SU-DHL-6 (cell line): ENCODE measurements at regions not wholly inside any gene's neighbourhood (a gene's known extent, or its start where the extent isn't known, plus 50 kb on each side); places are given as distances from the start of the nearest gene placed in this dataset.

Experiments used
- H2AFZ ChIP-seq: fragments of 200-600 bp; sonication (generic); 2 replicates; pipeline ENCODE4 v1.6.1; 2014; ENCODE audit warnings: low read depth, mild to moderate bottlenecking, moderate library complexity, mixed read lengths, antibody characterized with exemption, low read length; ENCODE audit not compliant: severe bottlenecking
- H3F3A ChIP-seq: fragments of 200-600 bp; shearing (Covaris generic); 2 replicates; pipeline ENCODE4 v1.6.0; 2016; ENCODE audit warnings: antibody characterized with exemption, mild to moderate bottlenecking; ENCODE audit not compliant: insufficient read depth
- H3K27ac ChIP-seq: fragments of 200-600 bp; sonication (generic); 2 replicates; pipeline ENCODE4 v1.5.1; 2016; ENCODE audit warnings: low read depth, mild to moderate bottlenecking, low read length, moderate library complexity, mixed read lengths
- H3K27me3 ChIP-seq: fragments of 200-600 bp; sonication (generic), shearing (Covaris generic); 2 replicates; pipeline ENCODE4 v1.6.0; 2014; ENCODE audit warnings: mild to moderate bottlenecking, low read length
- H3K36me3 ChIP-seq: fragments of 200-600 bp; sonication (generic); 2 replicates; pipeline ENCODE4 v1.6.1; 2014; ENCODE audit warnings: mild to moderate bottlenecking, low read length, mixed read lengths
- H3K4me2 ChIP-seq: fragments of 300-600, 200-600 bp; shearing (Covaris generic), sonication (generic); 2 replicates; pipeline ENCODE4 v1.6.0; 2014; ENCODE audit warnings: low read length, low read depth, mild to moderate bottlenecking; ENCODE audit not compliant: poor library complexity, severe bottlenecking
- H3K4me3 ChIP-seq: fragments of 200-600 bp; sonication (generic); 2 replicates; pipeline ENCODE4 v1.5.1; 2014; ENCODE audit warnings: antibody characterized with exemption, low read length, mild to moderate bottlenecking, mixed read lengths; ENCODE audit not compliant: insufficient read depth, poor library complexity, severe bottlenecking
- H3K79me2 ChIP-seq: fragments of 200-600 bp; sonication (generic); 2 replicates; pipeline ENCODE4 v1.6.1; 2014; ENCODE audit warnings: mild to moderate bottlenecking, low read length, moderate library complexity; ENCODE audit not compliant: insufficient read depth
- H3K9ac ChIP-seq: fragments of 200-600 bp; sonication (generic); 2 replicates; pipeline ENCODE4 v1.7.0; 2014; ENCODE audit warnings: mild to moderate bottlenecking, low read length
- H3K9me2 ChIP-seq: fragments of 200-600 bp; sonication (generic); replicated peaks from 2 replicates; pipeline ENCODE4 v1.6.1; 2014; ENCODE audit warnings: low read length; ENCODE audit not compliant: insufficient read depth
- H3K9me3 ChIP-seq: fragments of 200-600 bp; sonication (generic); 2 replicates; pipeline ENCODE4 v1.6.1; 2014; ENCODE audit warnings: low read length, mixed read lengths; ENCODE audit not compliant: insufficient read depth
- H4K20me1 ChIP-seq: fragments of 200-600 bp; sonication (generic); 2 replicates; pipeline ENCODE4 v1.6.1; 2014; ENCODE audit warnings: low read depth, mild to moderate bottlenecking, antibody characterized with exemption, low read length, moderate library complexity, mixed read lengths
- EZH2phosphoT487 ChIP-seq: fragments of 200-600 bp; sonication (generic), shearing (Covaris generic); conservative IDR thresholded peaks from 2 replicates; pipeline ENCODE4 v1.6.1; 2018; ENCODE audit warnings: mild to moderate bottlenecking, antibody characterized with exemption, low read length, moderate library complexity, mixed read lengths
- TF ChIP-seq, protein P1 (sequence below): fragments of 200-600 bp; sonication (generic); IDR thresholded peaks from one replicate; pipeline ENCODE4 v1.5.1; 2017; ENCODE audit warnings: antibody characterized with exemption, mild to moderate bottlenecking, low read length, moderate library complexity; ENCODE audit not compliant: insufficient read depth, poor library complexity, severe bottlenecking

DNA sequence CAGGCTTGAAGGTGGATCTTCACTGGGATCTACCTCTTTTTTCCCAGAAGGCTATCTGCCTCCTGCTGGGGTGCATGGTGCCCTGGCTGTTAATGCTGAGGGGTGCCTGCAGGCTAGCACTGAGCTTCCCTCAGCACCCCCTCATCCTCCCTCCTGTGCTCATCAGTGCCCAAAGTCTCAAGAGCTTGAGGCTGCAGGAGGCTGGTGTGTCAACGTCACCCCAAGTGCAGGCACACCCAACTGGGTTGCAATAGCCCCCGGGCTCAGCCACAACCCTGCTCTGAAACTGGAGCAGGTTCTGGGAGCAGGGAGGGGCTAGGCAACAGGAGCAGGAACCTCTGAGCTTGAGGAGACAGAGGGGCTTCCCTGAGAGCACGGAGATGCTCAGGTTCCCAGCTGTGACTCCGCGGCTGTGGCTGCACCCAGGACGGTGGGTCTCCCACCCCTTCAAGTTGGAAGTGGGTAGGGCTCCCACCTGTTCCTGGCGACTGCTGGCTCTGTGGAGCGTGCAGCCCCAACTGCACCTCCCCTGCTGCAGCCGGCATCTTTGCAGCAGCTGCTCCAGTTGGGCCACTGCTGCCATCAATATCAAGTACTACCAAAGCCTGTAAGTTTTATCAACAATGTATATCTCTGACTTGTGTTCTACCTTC is 1266.6 kb upstream of the C9orf72 start:
- H3K9me3 ChIP-seq = no peaks in the 10 kb centered on the region
- no peak overlapping the region for H3K4me3 ChIP-seq
- H3K27ac ChIP-seq = no peak overlapping the region
- no peaks in the 10 kb centered on the region for H4K20me1 ChIP-seq
- H3F3A ChIP-seq = no peaks in the 10 kb centered on the region
- no peaks in the 10 kb centered on the region for H3K9me2 ChIP-seq
- H3K9ac ChIP-seq = no peak overlapping the region
- H3K27me3 ChIP-seq = no peaks in the 10 kb centered on the region
- H3K4me2 ChIP-seq = no peak overlapping the region
- H3K79me2 ChIP-seq = no peaks in the 10 kb centered on the region
- no peak overlapping the region for H2AFZ ChIP-seq
- H3K36me3 ChIP-seq = no peaks in the 10 kb centered on the region
- TF ChIP-seq EZH2phosphoT487 = no peak
- TF ChIP-seq, protein P1, sequence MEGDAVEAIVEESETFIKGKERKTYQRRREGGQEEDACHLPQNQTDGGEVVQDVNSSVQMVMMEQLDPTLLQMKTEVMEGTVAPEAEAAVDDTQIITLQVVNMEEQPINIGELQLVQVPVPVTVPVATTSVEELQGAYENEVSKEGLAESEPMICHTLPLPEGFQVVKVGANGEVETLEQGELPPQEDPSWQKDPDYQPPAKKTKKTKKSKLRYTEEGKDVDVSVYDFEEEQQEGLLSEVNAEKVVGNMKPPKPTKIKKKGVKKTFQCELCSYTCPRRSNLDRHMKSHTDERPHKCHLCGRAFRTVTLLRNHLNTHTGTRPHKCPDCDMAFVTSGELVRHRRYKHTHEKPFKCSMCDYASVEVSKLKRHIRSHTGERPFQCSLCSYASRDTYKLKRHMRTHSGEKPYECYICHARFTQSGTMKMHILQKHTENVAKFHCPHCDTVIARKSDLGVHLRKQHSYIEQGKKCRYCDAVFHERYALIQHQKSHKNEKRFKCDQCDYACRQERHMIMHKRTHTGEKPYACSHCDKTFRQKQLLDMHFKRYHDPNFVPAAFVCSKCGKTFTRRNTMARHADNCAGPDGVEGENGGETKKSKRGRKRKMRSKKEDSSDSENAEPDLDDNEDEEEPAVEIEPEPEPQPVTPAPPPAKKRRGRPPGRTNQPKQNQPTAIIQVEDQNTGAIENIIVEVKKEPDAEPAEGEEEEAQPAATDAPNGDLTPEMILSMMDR = no peak

DNA sequence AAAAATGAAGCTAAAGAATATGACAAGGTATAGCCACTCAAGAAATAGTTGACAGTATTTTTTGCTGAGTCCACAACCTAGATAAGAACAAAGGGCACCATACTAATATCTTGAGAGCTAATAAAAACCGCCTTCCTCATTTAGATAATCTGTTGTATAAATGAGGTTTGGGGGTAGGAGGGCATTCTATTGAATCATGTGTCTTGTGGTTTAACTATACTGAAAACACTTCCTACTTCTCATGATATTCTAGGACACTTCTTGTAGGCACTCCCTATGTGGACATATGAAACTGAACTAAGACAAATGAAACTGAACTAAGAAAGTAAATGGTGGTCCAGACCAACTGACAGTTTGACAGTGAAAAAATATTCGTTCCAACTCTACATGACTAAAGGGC is 1268.5 kb upstream of the C9orf72 start:
- Histone ChIP-seq H3K36me3 (no peaks in the 10 kb centered on the region), H3K79me2 (no peaks in the 10 kb centered on the region), H3K9me3 (no peaks in the 10 kb centered on the region), H3K4me3 (no peak overlapping the region), H3F3A (no peaks in the 10 kb centered on the region), H3K4me2 (no peak overlapping the region), H3K27me3 (no peaks in the 10 kb centered on the region), H3K27ac (no peak overlapping the region), H3K9ac (no peak overlapping the region), H2AFZ (no peak overlapping the region), H4K20me1 (no peaks in the 10 kb centered on the region), H3K9me2 (no peaks in the 10 kb centered on the region)
- TF ChIP-seq, protein P1 = no peak
- no peak for TF ChIP-seq EZH2phosphoT487

DNA sequence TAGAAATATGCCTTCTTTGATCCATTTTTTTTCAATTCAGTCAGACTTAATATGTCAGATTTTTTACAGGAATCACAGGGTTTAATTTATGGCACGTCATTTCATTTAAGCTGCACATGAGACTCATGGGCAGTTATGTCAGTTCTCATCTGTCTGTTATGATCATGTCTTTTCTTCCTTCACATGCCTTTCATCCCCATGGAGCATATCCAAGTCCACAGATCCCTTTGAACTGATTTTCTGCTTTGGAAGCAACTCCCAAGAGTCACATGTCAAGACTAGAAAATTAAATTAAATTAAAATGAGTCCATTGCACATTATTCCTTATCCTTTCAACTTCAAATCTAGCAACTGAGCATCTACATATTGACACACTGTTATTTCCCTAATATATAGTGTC is 1274.0 kb upstream of the C9orf72 start:
- Histone ChIP-seq H2AFZ (no peak overlapping the region), H3K79me2 (no peaks in the 10 kb centered on the region), H3K9me3 (no peaks in the 10 kb centered on the region), H3K27me3 (no peaks in the 10 kb centered on the region), H3K36me3 (no peaks in the 10 kb centered on the region), H3K9me2 (no peaks in the 10 kb centered on the region; the same call in 1 of the 2 replicates), H3K27ac (no peak overlapping the region), H3F3A (no peaks in the 10 kb centered on the region), H3K4me2 (no peak overlapping the region), H3K9ac (no peak overlapping the region), H4K20me1 (no peaks in the 10 kb centered on the region), H3K4me3 (no peak overlapping the region)
- TF ChIP-seq, protein P1 = no peak
- no peak for TF ChIP-seq EZH2phosphoT487
